Thyroid gland (tissue), 4 donors: ENCODE measurements at regions not wholly inside any gene's neighbourhood (a gene's known extent, or its start where the extent isn't known, plus 50 kb on each side); places are given as distances from the start of the nearest gene placed in this dataset.

Source experiments
- DNase-seq, 2 donors: peaks; one replicate each; pipeline ENCODE4 v3.0.0-alpha.2; 2019
- H3K27ac ChIP-seq, 3 donors: fragments of 200-600 bp; sonication (generic); 1 replicate in 2 of 3; 2 replicates in 1 of 3; pipeline ENCODE4 v1.5.1; 2016 to 2019; ENCODE audit warnings: mild to moderate bottlenecking in 1 of 3, moderate library complexity in 1 of 3
- H3K27me3 ChIP-seq: fragments of 200-600 bp; sonication (generic); one replicate; pipeline ENCODE4 v1.5.1; 2019
- H3K36me3 ChIP-seq, 2 donors: fragments of 200-600 bp; sonication (generic); one replicate each; pipeline ENCODE4 v1.5.1; 2016 to 2019
- H3K4me1 ChIP-seq, 2 donors: fragments of 200-600 bp; sonication (generic); one replicate each; pipeline ENCODE4 v1.5.1; 2017 to 2019
- H3K4me3 ChIP-seq, 3 donors: fragments of 200-600 bp; sonication (generic); replicated peaks in 1 of 3; 1 replicate in 2 of 3; 2 replicates in 1 of 3; pipeline ENCODE4 v1.5.1; 2016; ENCODE audit warnings: mild to moderate bottlenecking in 1 of 3
- H3K9me3 ChIP-seq: fragments of 200-600 bp; sonication (generic); one replicate; pipeline ENCODE4 v1.5.1; 2017
- CTCF ChIP-seq, 6 experiments: fragments of 200-600 bp in 3 of 6; fragments of 450-650 bp in 3 of 6; sonication (generic) in 3 of 6; IDR thresholded peaks; one replicate each; pipeline ENCODE4 v1.5.1; 2016 to 2019; ENCODE audit warnings: antibody characterized with exemption in 6 of 6, mild to moderate bottlenecking in 2 of 6, inconsistent platforms in 1 of 6, moderate library complexity in 1 of 6
- POLR2A ChIP-seq, 2 donors: fragments of 450-650 bp; IDR thresholded peaks; one replicate each; pipeline ENCODE4 v1.6.1; 2017; ENCODE audit warnings: antibody characterized with exemption in 2 of 2, mild to moderate bottlenecking in 2 of 2, moderate library complexity in 1 of 2
- WGBS, 2 donors: methylation state at CpG; one replicate each; pipeline ENCODE4 v1.1.5; 2017; 5-methylcytosine and 5-hydroxymethylcytosine counted together
- intact Hi-C: fragments of 100-400 bp; cut with DNase I; formaldehyde crosslinking; loops from one replicate; pipeline ENCODE4 v1.15.1; 2023

GRCh38 chr13:79939689-79940088 is 401.2 kb downstream of the SPRY2 start:
- Histone ChIP-seq H3K4me3 (no peak overlapping the region), H3K27me3 (no peaks in the 10 kb centered on the region), H3K4me1 (no peaks in the 10 kb centered on the region), H3K27ac (no peak overlapping the region), H3K36me3 (no peaks in the 10 kb centered on the region), H3K9me3 (no peaks in the 10 kb centered on the region)
- no peak for DNase-seq
- TF ChIP-seq CTCF (IDR thresholded peaks at IDR 0.05) (no peak), POLR2A (IDR thresholded peaks at IDR 0.05) (no peak)
- 83 to 91% methylated on average over 2 of the region's 2 CpGs for WGBS, 2 donors
- intact Hi-C loops, result no loop called here

GRCh38 chr13:79937771-79938216 is 403.1 kb downstream of the SPRY2 start:
- no peaks in the 10 kb centered on the region for H3K27me3 ChIP-seq
- TF ChIP-seq POLR2A (IDR thresholded peaks at IDR 0.05) (no peak), CTCF (IDR thresholded peaks at IDR 0.05) (no peak)
- DNase-seq, result no peak
- H3K4me3 ChIP-seq, result no peak overlapping the region
- WGBS, 2 donors, result 82 to 98% methylated on average over 3 of the region's 3 CpGs
- H3K4me1 ChIP-seq, result no peaks in the 10 kb centered on the region
- H3K36me3 ChIP-seq, result no peaks in the 10 kb centered on the region
- no peaks in the 10 kb centered on the region for H3K9me3 ChIP-seq
- intact Hi-C loops, result no loop called here
- no peak overlapping the region for H3K27ac ChIP-seq

GRCh38 chr13:79937311-79937710 is 403.6 kb downstream of the SPRY2 start:
- Histone ChIP-seq H3K36me3 (no peaks in the 10 kb centered on the region), H3K4me3 (no peak overlapping the region), H3K27me3 (no peaks in the 10 kb centered on the region), H3K9me3 (no peaks in the 10 kb centered on the region), H3K27ac (no peak overlapping the region), H3K4me1 (no peaks in the 10 kb centered on the region)
- intact Hi-C loops, result no loop called here
- DNase-seq, result no peak
- no peak for TF ChIP-seq POLR2A (IDR thresholded peaks at IDR 0.05)
- TF ChIP-seq CTCF (IDR thresholded peaks at IDR 0.05), result no peak
- WGBS, 2 donors, result 84 to 92% methylated on average over 4 of the region's 4 CpGs

GRCh38 chr13:79936368-79937136 is 404.4 kb downstream of the SPRY2 start:
- intact Hi-C loops, result no loop called here
- no peaks in the 10 kb centered on the region for H3K36me3 ChIP-seq
- peak overlapping the region in 2 of 3 donors; percentile 13 to 41 for H3K27ac ChIP-seq
- no peak for DNase-seq
- no peak for TF ChIP-seq CTCF (IDR thresholded peaks at IDR 0.05)
- TF ChIP-seq POLR2A (IDR thresholded peaks at IDR 0.05), result no peak
- H3K27me3 ChIP-seq, result no peaks in the 10 kb centered on the region
- no peaks in the 10 kb centered on the region for H3K4me1 ChIP-seq
- H3K9me3 ChIP-seq, result no peaks in the 10 kb centered on the region
- WGBS, 2 donors, result 74 to 77% methylated on average over 12 of the region's 12 CpGs
- no peak overlapping the region for H3K4me3 ChIP-seq

- no peak for DNase-seq
- Histone ChIP-seq H3K4me3 (no peak overlapping the region), H3K9me3 (no peaks in the 10 kb centered on the region), H3K4me1 (no peaks in the 10 kb centered on the region), H3K36me3 (no peaks in the 10 kb centered on the region), H3K27me3 (no peaks in the 10 kb centered on the region), H3K27ac (no peak overlapping the region)
- TF ChIP-seq CTCF (IDR thresholded peaks at IDR 0.05) (no peak), POLR2A (IDR thresholded peaks at IDR 0.05) (no peak)
- intact Hi-C loops, result no loop called here
These were observed 405.8 kb downstream of the SPRY2 start for GRCh38 chr13:79935121-79935520.
